ENCODE measurements at regions not wholly inside any gene's neighbourhood (a gene's known extent, or its start where the extent isn't known, plus 50 kb on each side); places are given as distances from the start of the nearest gene placed in this dataset.
"Not testable (repeated sequence)": the region's sequence is repeated elsewhere in the genome, so short reads cannot be mapped to it uniquely, and the experiment has no call there.

GRCh38 chr1:232416026-232416568 is 213.8 kb downstream of the SIPA1L2 start:
- no peak overlapping the region for H3K4me3 ChIP-seq (ENCODE audit: insufficient read depth, low read depth, low read length, poor library complexity, severe bottlenecking)
- no peaks in the 10 kb centered on the region for H3K27me3 ChIP-seq (replicated peaks; ENCODE audit: control insufficient read depth, insufficient read depth, low read length, poor library complexity, severe bottlenecking)
- H3K9me3 ChIP-seq (ENCODE audit: control insufficient read depth, low read length): no peaks in the 10 kb centered on the region
- H3K27ac ChIP-seq (ENCODE audit: insufficient read depth, low read length, poor library complexity, severe bottlenecking): no peak overlapping the region
- H3K36me3 ChIP-seq (ENCODE audit: control insufficient read depth, insufficient read depth, low read length): no peaks in the 10 kb centered on the region
- no peaks in the 10 kb centered on the region for H3K4me1 ChIP-seq (ENCODE audit: control insufficient read depth, insufficient read depth, low read length, poor library complexity, severe bottlenecking)
- no peak for DNase-seq

- H3K27me3 ChIP-seq (replicated peaks; ENCODE audit: control insufficient read depth, insufficient read depth, low read length, poor library complexity, severe bottlenecking); H3K4me3 ChIP-seq (ENCODE audit: insufficient read depth, low read depth, low read length, poor library complexity, severe bottlenecking); DNase-seq; H3K9me3 ChIP-seq (ENCODE audit: control insufficient read depth, low read length); H3K4me1 ChIP-seq (ENCODE audit: control insufficient read depth, insufficient read depth, low read length, poor library complexity, severe bottlenecking); H3K36me3 ChIP-seq (ENCODE audit: control insufficient read depth, insufficient read depth, low read length); H3K27ac ChIP-seq (ENCODE audit: insufficient read depth, low read length, poor library complexity, severe bottlenecking): not testable (repeated sequence)
Measured at GRCh38 chr1:232415481-232415880, 214.5 kb downstream of the SIPA1L2 start.

- no peaks in the 10 kb centered on the region for H3K27me3 ChIP-seq (replicated peaks; ENCODE audit: control insufficient read depth, insufficient read depth, low read length, poor library complexity, severe bottlenecking)
- H3K27ac ChIP-seq (ENCODE audit: insufficient read depth, low read length, poor library complexity, severe bottlenecking): no peak overlapping the region
- H3K36me3 ChIP-seq (ENCODE audit: control insufficient read depth, insufficient read depth, low read length): no peaks in the 10 kb centered on the region
- no peak for DNase-seq
- H3K4me1 ChIP-seq (ENCODE audit: control insufficient read depth, insufficient read depth, low read length, poor library complexity, severe bottlenecking): no peaks in the 10 kb centered on the region
- peaks cover 3% of the 10 kb centered on the region for H3K9me3 ChIP-seq (ENCODE audit: control insufficient read depth, low read length)
- H3K4me3 ChIP-seq (ENCODE audit: insufficient read depth, low read depth, low read length, poor library complexity, severe bottlenecking): no peak overlapping the region
Measured at GRCh38 chr1:232414100-232414499, 215.8 kb downstream of the SIPA1L2 start.

- no peak for DNase-seq
- Histone ChIP-seq H3K4me1 (ENCODE audit: control insufficient read depth, insufficient read depth, low read length, poor library complexity, severe bottlenecking) (no peaks in the 10 kb centered on the region), H3K4me3 (ENCODE audit: insufficient read depth, low read depth, low read length, poor library complexity, severe bottlenecking) (no peak overlapping the region)
Measured at GRCh38 chr1:232413674-232414073, 216.3 kb downstream of the SIPA1L2 start.

GRCh38 chr1:232409584-232409983 is 220.3 kb downstream of the SIPA1L2 start:
- DNase-seq: no peak
- H3K4me1 ChIP-seq (ENCODE audit: control insufficient read depth, insufficient read depth, low read length, poor library complexity, severe bottlenecking): no peaks in the 10 kb centered on the region
- no peak overlapping the region for H3K4me3 ChIP-seq (ENCODE audit: insufficient read depth, low read depth, low read length, poor library complexity, severe bottlenecking)
- peaks cover 3% of the 10 kb centered on the region for H3K9me3 ChIP-seq (ENCODE audit: control insufficient read depth, low read length)
- H3K36me3 ChIP-seq (ENCODE audit: control insufficient read depth, insufficient read depth, low read length): no peaks in the 10 kb centered on the region
- H3K27ac ChIP-seq (ENCODE audit: insufficient read depth, low read length, poor library complexity, severe bottlenecking): no peak overlapping the region
- no peaks in the 10 kb centered on the region for H3K27me3 ChIP-seq (replicated peaks; ENCODE audit: control insufficient read depth, insufficient read depth, low read length, poor library complexity, severe bottlenecking)

More at GRCh38 chr1:232413674-232414073, 216.3 kb downstream of the SIPA1L2 start:
- no peak overlapping the region for H3K27ac ChIP-seq (ENCODE audit: insufficient read depth, low read length, poor library complexity, severe bottlenecking)
- H3K9me3 ChIP-seq (ENCODE audit: control insufficient read depth, low read length): peaks cover 3% of the 10 kb centered on the region
- no peaks in the 10 kb centered on the region for H3K36me3 ChIP-seq (ENCODE audit: control insufficient read depth, insufficient read depth, low read length)
- no peaks in the 10 kb centered on the region for H3K27me3 ChIP-seq (replicated peaks; ENCODE audit: control insufficient read depth, insufficient read depth, low read length, poor library complexity, severe bottlenecking)

- Histone ChIP-seq H3K27me3 (replicated peaks; ENCODE audit: control insufficient read depth, insufficient read depth, low read length, poor library complexity, severe bottlenecking) (no peaks in the 10 kb centered on the region), H3K9me3 (ENCODE audit: control insufficient read depth, low read length) (peaks cover 3% of the 10 kb centered on the region), H3K36me3 (ENCODE audit: control insufficient read depth, insufficient read depth, low read length) (no peaks in the 10 kb centered on the region), H3K4me1 (ENCODE audit: control insufficient read depth, insufficient read depth, low read length, poor library complexity, severe bottlenecking) (no peaks in the 10 kb centered on the region), H3K4me3 (ENCODE audit: insufficient read depth, low read depth, low read length, poor library complexity, severe bottlenecking) (no peak overlapping the region), H3K27ac (ENCODE audit: insufficient read depth, low read length, poor library complexity, severe bottlenecking) (no peak overlapping the region)
- no peak for DNase-seq
Measured at GRCh38 chr1:232407120-232407519, 222.8 kb downstream of the SIPA1L2 start.

- no peak overlapping the region for H3K27ac ChIP-seq (ENCODE audit: insufficient read depth, low read length, poor library complexity, severe bottlenecking)
- H3K4me3 ChIP-seq (ENCODE audit: insufficient read depth, low read depth, low read length, poor library complexity, severe bottlenecking): no peak overlapping the region
- no peaks in the 10 kb centered on the region for H3K36me3 ChIP-seq (ENCODE audit: control insufficient read depth, insufficient read depth, low read length)
- no peak for DNase-seq
- H3K9me3 ChIP-seq (ENCODE audit: control insufficient read depth, low read length): peaks cover 3% of the 10 kb centered on the region
- no peaks in the 10 kb centered on the region for H3K27me3 ChIP-seq (replicated peaks; ENCODE audit: control insufficient read depth, insufficient read depth, low read length, poor library complexity, severe bottlenecking)
- H3K4me1 ChIP-seq (ENCODE audit: control insufficient read depth, insufficient read depth, low read length, poor library complexity, severe bottlenecking): no peaks in the 10 kb centered on the region
Measured at GRCh38 chr1:232405781-232406180, 224.2 kb downstream of the SIPA1L2 start.

- Histone ChIP-seq H3K36me3 (ENCODE audit: control insufficient read depth, insufficient read depth, low read length) (no peaks in the 10 kb centered on the region), H3K4me3 (ENCODE audit: insufficient read depth, low read depth, low read length, poor library complexity, severe bottlenecking) (no peak overlapping the region), H3K9me3 (ENCODE audit: control insufficient read depth, low read length) (peaks cover 3% of the 10 kb centered on the region), H3K4me1 (ENCODE audit: control insufficient read depth, insufficient read depth, low read length, poor library complexity, severe bottlenecking) (no peaks in the 10 kb centered on the region), H3K27ac (ENCODE audit: insufficient read depth, low read length, poor library complexity, severe bottlenecking) (no peak overlapping the region), H3K27me3 (replicated peaks; ENCODE audit: control insufficient read depth, insufficient read depth, low read length, poor library complexity, severe bottlenecking) (no peaks in the 10 kb centered on the region)
- DNase-seq: no peak
Measured at GRCh38 chr1:232404981-232405731, 224.8 kb downstream of the SIPA1L2 start.

GRCh38 chr1:232404227-232404626 is 225.7 kb downstream of the SIPA1L2 start:
- Histone ChIP-seq H3K27ac (ENCODE audit: insufficient read depth, low read length, poor library complexity, severe bottlenecking) (no peak overlapping the region), H3K4me3 (ENCODE audit: insufficient read depth, low read depth, low read length, poor library complexity, severe bottlenecking) (no peak overlapping the region), H3K27me3 (replicated peaks; ENCODE audit: control insufficient read depth, insufficient read depth, low read length, poor library complexity, severe bottlenecking) (no peaks in the 10 kb centered on the region), H3K9me3 (ENCODE audit: control insufficient read depth, low read length) (no peaks in the 10 kb centered on the region), H3K36me3 (ENCODE audit: control insufficient read depth, insufficient read depth, low read length) (no peaks in the 10 kb centered on the region), H3K4me1 (ENCODE audit: control insufficient read depth, insufficient read depth, low read length, poor library complexity, severe bottlenecking) (no peaks in the 10 kb centered on the region)
- DNase-seq: no peak

GRCh38 chr1:232403017-232403714 is 226.8 kb downstream of the SIPA1L2 start:
- no peak for DNase-seq
- H3K4me3 ChIP-seq (ENCODE audit: insufficient read depth, low read depth, low read length, poor library complexity, severe bottlenecking): no peak overlapping the region
- no peaks in the 10 kb centered on the region for H3K9me3 ChIP-seq (ENCODE audit: control insufficient read depth, low read length)
- H3K27ac ChIP-seq (ENCODE audit: insufficient read depth, low read length, poor library complexity, severe bottlenecking): no peak overlapping the region
- H3K36me3 ChIP-seq (ENCODE audit: control insufficient read depth, insufficient read depth, low read length): no peaks in the 10 kb centered on the region
- no peaks in the 10 kb centered on the region for H3K27me3 ChIP-seq (replicated peaks; ENCODE audit: control insufficient read depth, insufficient read depth, low read length, poor library complexity, severe bottlenecking)
- H3K4me1 ChIP-seq (ENCODE audit: control insufficient read depth, insufficient read depth, low read length, poor library complexity, severe bottlenecking): no peaks in the 10 kb centered on the region
